ENCODE measurements at regions not wholly inside any gene's neighbourhood (a gene's known extent, or its start where the extent isn't known, plus 50 kb on each side); places are given as distances from the start of the nearest gene placed in this dataset.

DNA sequence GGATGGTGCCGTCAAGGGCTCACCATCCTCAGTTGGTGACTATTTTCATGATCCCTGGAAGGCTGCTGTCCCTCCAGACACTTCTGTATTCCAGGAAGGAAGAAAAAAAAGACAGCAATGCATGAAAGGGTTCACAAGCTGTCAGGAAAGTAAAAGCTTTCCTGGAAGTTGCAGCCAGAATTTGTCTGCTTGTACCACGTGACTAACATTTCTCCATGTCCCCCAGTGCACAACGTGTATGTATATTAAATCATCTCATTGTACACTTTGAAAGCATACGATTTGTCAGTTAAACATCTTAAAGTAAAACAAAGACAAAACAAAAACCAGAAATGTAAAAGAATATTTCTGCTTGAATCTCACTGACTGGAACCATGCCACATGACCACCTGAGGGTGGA lies 127.4 kb upstream of the CLNK start:
- Histone ChIP-seq H3K23ac (ENCODE audit: low read depth, low read length) (no peak overlapping the region), H4K91ac (ENCODE audit: insufficient read depth, low read depth, low read length) (no peak overlapping the region), H3K27me3 (ENCODE audit: control insufficient read depth, insufficient read depth, low read length) (no peaks in the 10 kb centered on the region), H2BK15ac (ENCODE audit: low read depth, low read length) (no peak overlapping the region), H3K4me3 (ENCODE audit: insufficient read depth, low read depth, low read length) (no peak overlapping the region), H3K27ac (ENCODE audit: insufficient read depth, low read length) (no peak overlapping the region), H3K9me1 (ENCODE audit: insufficient read depth, low read length) (no peaks in the 10 kb centered on the region), H2BK120ac (ENCODE audit: low read depth, low read length) (no peak overlapping the region), H3K79me1 (ENCODE audit: low read depth in 1 of 2, low read length in 2 of 2) (no peaks in the 10 kb centered on the region), H3K36me3 (ENCODE audit: control insufficient read depth, insufficient read depth, low read length) (no peaks in the 10 kb centered on the region), H3K9me3 (ENCODE audit: control insufficient read depth, insufficient read depth, low read length) (no peaks in the 10 kb centered on the region), H2BK5ac (ENCODE audit: low read depth, low read length, poor library complexity, severe bottlenecking) (no peak overlapping the region), H2AK5ac (ENCODE audit: low read depth, low read length) (no peak overlapping the region), H4K20me1 (ENCODE audit: insufficient read depth, low read length) (no peaks in the 10 kb centered on the region), H2AFZ (replicated peaks; ENCODE audit: low read length, poor library complexity) (no peak overlapping the region), H3K14ac (replicated peaks; ENCODE audit: low read depth, low read length) (no peak overlapping the region), H3K4ac (ENCODE audit: low read depth, low read length) (no peak overlapping the region), H3K18ac (ENCODE audit: low read depth, low read length) (no peak overlapping the region), H2BK20ac (ENCODE audit: low read depth, low read length) (no peak overlapping the region), H2AK9ac (replicated peaks; ENCODE audit: low read depth, low read length, poor library complexity) (no peak overlapping the region), H3K9ac (ENCODE audit: low read depth, low read length) (no peak overlapping the region), H3K4me1 (ENCODE audit: control insufficient read depth, insufficient read depth, low read length) (no peaks in the 10 kb centered on the region), H3K4me2 (ENCODE audit: low read depth, low read length) (no peak overlapping the region), H4K5ac (ENCODE audit: low read depth, low read length) (no peak overlapping the region), H3K56ac (ENCODE audit: extremely low read depth, insufficient read depth, low read length) (no peak overlapping the region), H4K8ac (ENCODE audit: low read depth in 2 of 2, low read length in 2 of 2) (no peak overlapping the region)
- dilution Hi-C loops (cut with HindIII; ENCODE audit: low sequenced_read_pairs, unreplicated experiment) (no loop called here), in situ Hi-C loops (cut with MboI; ENCODE audit: low sequenced_read_pairs) (loop anchor here (25.0 kb wide), 2 partner anchors 100 to 225 kb away; no protein-coding TSS in a partner anchor), intact Hi-C loops (cut with micrococcal nuclease) (no loop called here)
- ATAC-seq (ENCODE audit: low read depth) (no peak), DNase-seq (no peak)
- WGBS, 2 experiments (ENCODE audit: extremely low coverage in 2 of 2, insufficient read length in 1 of 2) = no CpG with 5 or more reads among the region's 4 CpGs
- CTCF ChIA-PET = no interaction called here
- POLR2A ChIA-PET (ENCODE audit: unreplicated experiment) = no interaction called here
- no TSS peak for BruUV-seq (replicated peaks)
- TF ChIP-seq MAFK (IDR thresholded peaks at IDR 0.05; ENCODE audit: low read depth, low read length) (no peak), RAD21 (IDR thresholded peaks at IDR 0.05; ENCODE audit: low read length) (no peak), BHLHE40 (IDR thresholded peaks at IDR 0.05; ENCODE audit: low read depth, low read length) (no peak), CHD1 (IDR thresholded peaks at IDR 0.05; ENCODE audit: low read depth, low read length) (no peak), RCOR1 (IDR thresholded peaks at IDR 0.05; ENCODE audit: insufficient replicate concordance, low read length) (no peak), FOS (IDR thresholded peaks at IDR 0.05; ENCODE audit: low read depth, low read length) (no peak), MAZ (IDR thresholded peaks at IDR 0.05; ENCODE audit: borderline replicate concordance, low read depth, low read length) (no peak)
- TF ChIP-seq, protein P1, sequence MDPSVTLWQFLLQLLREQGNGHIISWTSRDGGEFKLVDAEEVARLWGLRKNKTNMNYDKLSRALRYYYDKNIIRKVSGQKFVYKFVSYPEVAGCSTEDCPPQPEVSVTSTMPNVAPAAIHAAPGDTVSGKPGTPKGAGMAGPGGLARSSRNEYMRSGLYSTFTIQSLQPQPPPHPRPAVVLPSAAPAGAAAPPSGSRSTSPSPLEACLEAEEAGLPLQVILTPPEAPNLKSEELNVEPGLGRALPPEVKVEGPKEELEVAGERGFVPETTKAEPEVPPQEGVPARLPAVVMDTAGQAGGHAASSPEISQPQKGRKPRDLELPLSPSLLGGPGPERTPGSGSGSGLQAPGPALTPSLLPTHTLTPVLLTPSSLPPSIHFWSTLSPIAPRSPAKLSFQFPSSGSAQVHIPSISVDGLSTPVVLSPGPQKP (IDR thresholded peaks at IDR 0.05; ENCODE audit: borderline replicate concordance, low read depth, low read length) = no peak

Measured in IMR-90 (cell line).